ENCODE measurements at regions not wholly inside any gene's neighbourhood (a gene's known extent, or its start where the extent isn't known, plus 50 kb on each side); places are given as distances from the start of the nearest gene placed in this dataset.

GRCh38 chr16:85176541-85177447 lies 64.5 kb upstream of the CIBAR2 start:
- H3K36me3 ChIP-seq (ENCODE audit: insufficient read depth, low read length) = no peaks in the 10 kb centered on the region
- no peaks in the 10 kb centered on the region for H3K27me3 ChIP-seq (ENCODE audit: insufficient read depth, low read length)
- Mint-ChIP-seq H3K4me1 (ENCODE audit: low read depth, unreplicated experiment) (peaks cover 30% of the 10 kb centered on the region), H3K4me3 (ENCODE audit: unreplicated experiment) (no peak overlapping the region), H3K9me3 (ENCODE audit: unreplicated experiment) (no peaks in the 10 kb centered on the region), H3K27me3 (ENCODE audit: low read depth, unreplicated experiment) (peaks cover 9% of the 10 kb centered on the region), H3K36me3 (ENCODE audit: low read depth, unreplicated experiment) (peaks cover 16% of the 10 kb centered on the region), H3K27ac (ENCODE audit: unreplicated experiment) (no peak overlapping the region)
- no peak overlapping the region for H2AFZ ChIP-seq (ENCODE audit: low read depth, low read length)
- TF ChIP-seq CTCF (IDR thresholded peaks at IDR 0.05; ENCODE audit: insufficient read depth, low read depth, low read length) (no peak), EZH2 (IDR thresholded peaks at IDR 0.05; ENCODE audit: insufficient read depth, low read length) (no peak)
- no peak for FAIRE-seq
- DNase-seq (ENCODE audit: low read depth) = no peak
- no peak overlapping the region for H3K9ac ChIP-seq (ENCODE audit: low read length)
- no peak overlapping the region for H3K27ac ChIP-seq (ENCODE audit: low read depth, low read length)
- no peaks in the 10 kb centered on the region for H3K9me3 ChIP-seq (ENCODE audit: insufficient read depth, low read depth, low read length)
- H4K20me1 ChIP-seq (ENCODE audit: insufficient read depth, low read length) = peaks cover 63% of the 10 kb centered on the region
- peaks cover 90% of the 10 kb centered on the region for H3K79me2 ChIP-seq (ENCODE audit: insufficient read depth, low read length)
- H3K4me3 ChIP-seq (ENCODE audit: insufficient read depth, low read depth, low read length) = no peak overlapping the region
- peak overlapping the region; percentile 38 for H3K4me2 ChIP-seq (ENCODE audit: low read length)
- H3K4me1 ChIP-seq (ENCODE audit: insufficient read depth, low read length) = peaks cover 42% of the 10 kb centered on the region

- FAIRE-seq (no peak), DNase-seq (ENCODE audit: low read depth) (no peak)
- Histone ChIP-seq H3K27me3 (ENCODE audit: insufficient read depth, low read length) (no peaks in the 10 kb centered on the region), H3K36me3 (ENCODE audit: insufficient read depth, low read length) (no peaks in the 10 kb centered on the region), H3K9ac (ENCODE audit: low read length) (no peak overlapping the region), H3K4me1 (ENCODE audit: insufficient read depth, low read length) (peaks cover 35% of the 10 kb centered on the region), H4K20me1 (ENCODE audit: insufficient read depth, low read length) (peaks cover 66% of the 10 kb centered on the region), H3K27ac (ENCODE audit: low read depth, low read length) (no peak overlapping the region), H3K79me2 (ENCODE audit: insufficient read depth, low read length) (peaks cover 90% of the 10 kb centered on the region), H3K4me2 (ENCODE audit: low read length) (no peak overlapping the region), H3K9me3 (ENCODE audit: insufficient read depth, low read depth, low read length) (no peaks in the 10 kb centered on the region), H2AFZ (ENCODE audit: low read depth, low read length) (no peak overlapping the region), H3K4me3 (ENCODE audit: insufficient read depth, low read depth, low read length) (no peak overlapping the region)
- Mint-ChIP-seq H3K27me3 (ENCODE audit: low read depth, unreplicated experiment) (peaks cover 7% of the 10 kb centered on the region), H3K9me3 (ENCODE audit: unreplicated experiment) (no peaks in the 10 kb centered on the region), H3K4me3 (ENCODE audit: unreplicated experiment) (no peak overlapping the region), H3K27ac (ENCODE audit: unreplicated experiment) (no peak overlapping the region), H3K36me3 (ENCODE audit: low read depth, unreplicated experiment) (peaks cover 12% of the 10 kb centered on the region), H3K4me1 (ENCODE audit: low read depth, unreplicated experiment) (peaks cover 25% of the 10 kb centered on the region)
- TF ChIP-seq CTCF (IDR thresholded peaks at IDR 0.05; ENCODE audit: insufficient read depth, low read depth, low read length) (no peak), EZH2 (IDR thresholded peaks at IDR 0.05; ENCODE audit: insufficient read depth, low read length) (no peak)
These were observed 65.2 kb upstream of the CIBAR2 start for GRCh38 chr16:85177448-85177846.
